ENCODE measurements at regions not wholly inside any gene's neighbourhood (a gene's known extent, or its start where the extent isn't known, plus 50 kb on each side); places are given as distances from the start of the nearest gene placed in this dataset.

DNA sequence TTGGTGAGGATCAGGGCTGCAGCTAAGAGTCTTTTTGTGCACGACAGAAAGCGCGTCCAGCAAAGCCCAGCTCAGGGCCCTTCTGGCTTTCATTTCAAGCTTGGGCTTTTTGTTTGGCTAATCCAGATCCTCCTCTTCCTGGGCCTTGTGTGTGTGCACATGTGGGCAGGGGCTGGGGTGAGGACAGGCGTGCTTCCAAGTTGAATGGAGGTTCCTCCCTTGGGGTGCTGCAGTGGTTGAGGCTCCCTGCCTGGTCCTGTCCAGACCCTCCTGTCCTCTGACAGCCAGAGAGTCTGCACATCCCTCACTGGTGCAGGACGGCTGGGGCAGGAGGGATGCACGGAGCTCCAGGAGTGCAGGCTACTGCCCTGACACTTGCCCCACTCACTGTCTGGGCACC is 62.0 kb upstream of the NECTIN1 start:
- peaks cover 67% of the 10 kb centered on the region for H3K27me3 ChIP-seq (ENCODE audit: insufficient read depth, low read length)
- H3K4me1 ChIP-seq (ENCODE audit: insufficient read depth, low read length) = peaks cover 26% of the 10 kb centered on the region
- H3K27ac ChIP-seq (ENCODE audit: low read length) = no peak overlapping the region
- no peak overlapping the region for H3K9ac ChIP-seq (ENCODE audit: low read depth, low read length)
- H3K4me3 ChIP-seq (ENCODE audit: low read length) = no peak overlapping the region
- no peaks in the 10 kb centered on the region for H3K36me3 ChIP-seq (ENCODE audit: insufficient read depth, low read depth, low read length)
- no peaks in the 10 kb centered on the region for H3K9me3 ChIP-seq (ENCODE audit: insufficient read depth, low read depth, low read length)

DNA sequence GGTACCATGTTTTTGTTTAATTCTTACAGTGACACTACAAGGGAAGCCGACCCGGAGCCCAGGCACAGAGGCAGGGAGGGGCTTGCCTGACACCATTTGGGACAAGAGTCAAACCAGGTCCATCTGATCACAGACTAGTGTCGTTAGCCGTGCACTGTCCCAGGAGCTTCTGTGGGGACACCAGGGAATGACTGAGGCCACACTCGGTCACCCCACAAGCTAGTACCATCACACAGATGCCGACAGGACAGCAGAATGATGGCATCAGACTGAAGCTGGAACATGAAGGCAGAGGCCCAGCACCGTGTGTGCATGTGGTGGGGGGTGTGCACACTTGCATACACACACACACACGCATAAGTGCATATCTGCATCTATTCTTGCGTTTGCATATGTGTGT is 61.5 kb upstream of the NECTIN1 start:
- no peaks in the 10 kb centered on the region for H3K9me3 ChIP-seq (ENCODE audit: insufficient read depth, low read depth, low read length)
- H3K36me3 ChIP-seq (ENCODE audit: insufficient read depth, low read depth, low read length) = no peaks in the 10 kb centered on the region
- no peak overlapping the region for H3K9ac ChIP-seq (ENCODE audit: low read depth, low read length)
- H3K27ac ChIP-seq (ENCODE audit: low read length) = no peak overlapping the region
- no peak overlapping the region for H3K4me3 ChIP-seq (ENCODE audit: low read length)
- peaks cover 23% of the 10 kb centered on the region for H3K4me1 ChIP-seq (ENCODE audit: insufficient read depth, low read length)
- H3K27me3 ChIP-seq (ENCODE audit: insufficient read depth, low read length) = peaks cover 62% of the 10 kb centered on the region

DNA sequence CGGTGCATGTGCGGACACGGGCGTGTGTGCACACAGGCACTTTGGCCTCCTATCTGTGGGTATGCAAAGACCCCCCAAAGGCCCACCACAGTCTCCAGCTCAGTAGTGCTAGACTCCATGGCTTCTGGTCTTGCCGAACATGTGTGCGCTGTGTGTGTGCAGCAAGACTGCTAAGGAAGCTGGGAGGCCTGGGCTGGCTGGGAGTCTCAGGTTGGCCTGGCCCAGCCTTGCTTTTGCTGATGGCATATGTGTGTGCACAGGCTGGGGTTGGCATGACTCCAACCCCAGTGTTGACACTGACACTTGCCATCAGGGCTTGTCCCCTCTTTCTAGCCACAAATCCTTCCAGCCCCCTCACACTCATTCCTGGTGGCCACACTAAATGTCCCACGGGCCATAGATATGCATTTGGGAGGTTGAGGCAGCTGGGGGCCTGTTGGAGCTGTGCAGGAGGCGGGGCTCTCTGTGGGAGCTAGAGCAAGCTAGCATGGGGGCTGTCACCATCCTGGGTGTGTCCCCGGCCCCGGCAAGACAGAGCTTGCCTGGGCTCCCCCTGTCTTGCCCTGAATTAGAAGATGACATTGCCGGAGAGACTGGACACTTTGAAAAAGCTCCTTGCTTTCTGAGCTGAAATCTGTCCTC is 60.9 kb upstream of the NECTIN1 start:
- Histone ChIP-seq H3K9ac (ENCODE audit: low read depth, low read length) (no peak overlapping the region), H3K27ac (ENCODE audit: low read length) (no peak overlapping the region), H3K9me3 (ENCODE audit: insufficient read depth, low read depth, low read length) (no peaks in the 10 kb centered on the region), H3K36me3 (ENCODE audit: insufficient read depth, low read depth, low read length) (no peaks in the 10 kb centered on the region), H3K4me1 (ENCODE audit: insufficient read depth, low read length) (peaks cover 20% of the 10 kb centered on the region), H3K4me3 (ENCODE audit: low read length) (no peak overlapping the region), H3K27me3 (ENCODE audit: insufficient read depth, low read length) (peaks cover 56% of the 10 kb centered on the region)

DNA sequence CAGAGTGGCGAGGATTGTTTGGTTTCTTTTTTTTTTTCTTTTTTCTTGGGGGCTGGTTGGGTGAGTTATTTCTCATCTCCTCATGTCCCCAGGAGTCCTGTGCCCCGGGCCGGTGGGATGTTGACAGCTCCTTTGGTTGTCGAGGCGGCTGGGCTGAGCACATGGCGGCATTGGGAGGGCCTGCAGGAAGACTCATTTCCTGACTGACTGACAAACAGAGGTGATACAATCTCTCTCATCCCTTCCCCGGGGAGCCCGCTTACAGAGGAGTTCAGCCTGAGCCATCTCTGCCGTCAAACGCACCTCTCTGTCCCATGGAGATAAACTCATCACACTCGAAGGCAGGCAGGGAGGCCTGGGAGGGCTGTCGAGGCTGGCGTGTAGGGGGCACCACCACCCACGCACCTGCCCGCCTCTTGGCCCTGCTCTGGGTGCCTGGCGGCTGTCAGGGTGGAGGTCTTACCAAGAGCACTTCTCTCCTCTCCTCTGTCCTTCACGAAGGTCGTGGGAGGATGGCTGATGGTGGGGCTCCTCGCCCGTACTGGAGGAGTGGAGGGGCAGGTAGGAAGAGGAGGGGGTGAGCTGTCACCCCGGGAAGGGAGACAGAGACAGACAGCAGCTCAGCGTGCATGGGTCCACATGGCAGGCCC is 60.0 kb upstream of the NECTIN1 start:
- peaks cover 15% of the 10 kb centered on the region for H3K4me1 ChIP-seq (ENCODE audit: insufficient read depth, low read length)
- peaks cover 47% of the 10 kb centered on the region for H3K27me3 ChIP-seq (ENCODE audit: insufficient read depth, low read length)
- no peak overlapping the region for H3K9ac ChIP-seq (ENCODE audit: low read depth, low read length)
- H3K27ac ChIP-seq (ENCODE audit: low read length) = no peak overlapping the region
- no peaks in the 10 kb centered on the region for H3K9me3 ChIP-seq (ENCODE audit: insufficient read depth, low read depth, low read length)
- H3K4me3 ChIP-seq (ENCODE audit: low read length) = no peak overlapping the region
- no peaks in the 10 kb centered on the region for H3K36me3 ChIP-seq (ENCODE audit: insufficient read depth, low read depth, low read length)

DNA sequence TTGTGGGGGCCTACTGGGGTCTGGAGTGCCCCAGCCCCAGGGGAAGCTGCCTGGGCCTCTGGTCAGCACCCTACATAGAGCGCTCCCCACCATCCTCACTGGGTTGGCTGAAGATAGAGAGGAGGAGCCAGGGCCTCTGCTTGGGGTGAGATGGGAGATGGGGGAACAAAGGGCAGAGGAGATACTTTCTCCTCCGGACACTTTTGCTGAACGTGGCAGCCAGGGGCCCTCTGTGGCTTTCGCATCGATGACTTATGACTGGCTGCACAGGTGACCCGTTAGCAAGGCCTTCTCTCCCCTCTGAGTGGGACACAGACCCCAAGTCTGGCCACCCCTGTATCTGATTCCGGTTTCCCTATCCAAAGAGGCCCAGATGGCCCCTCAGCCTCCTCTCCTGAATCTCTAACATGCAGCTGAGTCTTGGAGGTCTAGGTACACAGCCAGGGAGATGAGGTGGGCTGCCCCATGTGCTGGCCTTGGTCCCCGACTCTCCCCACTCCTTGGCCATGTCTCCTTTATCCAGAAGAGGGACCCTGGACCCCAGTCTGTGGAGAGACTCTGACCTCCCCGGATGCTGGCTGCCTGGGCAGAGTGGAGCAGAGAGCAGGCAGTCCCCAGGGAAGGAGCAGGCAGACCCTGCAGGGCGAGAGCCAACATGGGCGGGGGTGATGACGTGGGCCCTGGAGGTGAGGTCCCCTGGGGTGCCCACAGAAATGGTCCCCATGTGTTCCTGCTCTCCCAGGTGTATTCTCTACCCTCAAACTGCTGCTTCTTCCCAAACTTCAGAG is 59.3 kb upstream of the NECTIN1 start:
- Histone ChIP-seq H3K9ac (ENCODE audit: low read depth, low read length) (no peak overlapping the region), H3K4me1 (ENCODE audit: insufficient read depth, low read length) (peaks cover 15% of the 10 kb centered on the region), H3K9me3 (ENCODE audit: insufficient read depth, low read depth, low read length) (no peaks in the 10 kb centered on the region), H3K27me3 (ENCODE audit: insufficient read depth, low read length) (peaks cover 40% of the 10 kb centered on the region), H3K27ac (ENCODE audit: low read length) (no peak overlapping the region), H3K36me3 (ENCODE audit: insufficient read depth, low read depth, low read length) (no peaks in the 10 kb centered on the region), H3K4me3 (ENCODE audit: low read length) (no peak overlapping the region)

DNA sequence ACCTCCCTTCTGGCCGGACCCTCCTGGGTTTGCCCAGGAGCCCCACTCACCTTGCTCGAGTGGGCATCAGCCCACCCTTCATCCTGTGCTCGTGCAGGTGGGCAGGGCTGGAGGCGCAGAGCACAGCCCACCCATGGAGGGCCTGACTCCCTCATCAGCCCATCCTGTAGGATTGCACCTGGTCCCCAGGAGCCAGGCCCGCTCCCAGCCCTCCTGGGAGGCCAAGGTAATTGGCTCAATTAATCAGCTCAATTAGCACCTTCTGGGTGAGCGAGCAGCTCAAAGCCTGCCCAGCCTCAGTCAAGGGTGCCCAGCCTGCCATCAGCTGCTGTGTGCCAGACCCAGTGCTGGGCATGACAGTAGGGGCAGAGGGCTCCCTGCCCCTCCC is 58.1 kb upstream of the NECTIN1 start:
- H3K36me3 ChIP-seq (ENCODE audit: insufficient read depth, low read depth, low read length) = no peaks in the 10 kb centered on the region
- H3K9me3 ChIP-seq (ENCODE audit: insufficient read depth, low read depth, low read length) = no peaks in the 10 kb centered on the region
- H3K27ac ChIP-seq (ENCODE audit: low read length) = no peak overlapping the region
- peaks cover 20% of the 10 kb centered on the region for H3K4me1 ChIP-seq (ENCODE audit: insufficient read depth, low read length)
- peaks cover 31% of the 10 kb centered on the region for H3K27me3 ChIP-seq (ENCODE audit: insufficient read depth, low read length)
- H3K9ac ChIP-seq (ENCODE audit: low read depth, low read length) = no peak overlapping the region
- no peak overlapping the region for H3K4me3 ChIP-seq (ENCODE audit: low read length)

DNA sequence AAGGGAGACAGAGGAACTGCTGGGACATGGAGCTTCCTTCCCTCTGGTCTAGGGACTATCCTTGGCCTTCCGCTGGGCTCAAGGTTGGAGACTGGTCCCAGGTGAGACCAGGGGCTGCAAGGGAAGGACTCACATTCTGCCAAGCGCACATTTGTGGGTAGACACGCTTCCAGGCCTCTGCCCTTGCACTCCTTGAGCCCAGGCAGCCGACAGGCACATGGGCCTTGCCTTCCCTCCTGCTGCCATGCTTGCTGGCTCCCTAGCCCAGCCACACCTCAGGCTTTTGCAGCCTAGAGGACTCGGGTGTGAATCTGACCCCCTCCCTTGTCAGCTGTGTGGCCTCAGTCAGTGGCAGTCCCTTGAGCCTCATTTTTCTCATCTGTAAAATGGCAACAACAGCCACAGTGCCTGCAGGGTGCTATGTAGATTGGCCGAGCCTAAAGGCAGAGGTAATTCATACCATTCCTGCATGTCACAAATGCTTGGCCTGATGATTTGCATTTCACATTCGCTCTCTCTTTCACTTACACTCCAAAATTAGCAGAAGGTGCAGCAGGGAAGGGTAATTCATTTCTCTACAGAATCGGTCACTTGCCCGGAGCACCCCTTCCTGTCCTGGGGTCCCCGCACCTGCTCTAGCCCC is 57.6 kb upstream of the NECTIN1 start:
- Histone ChIP-seq H3K9ac (ENCODE audit: low read depth, low read length) (no peak overlapping the region), H3K36me3 (ENCODE audit: insufficient read depth, low read depth, low read length) (no peaks in the 10 kb centered on the region), H3K9me3 (ENCODE audit: insufficient read depth, low read depth, low read length) (no peaks in the 10 kb centered on the region), H3K4me1 (ENCODE audit: insufficient read depth, low read length) (peaks cover 19% of the 10 kb centered on the region), H3K27me3 (ENCODE audit: insufficient read depth, low read length) (peaks cover 26% of the 10 kb centered on the region), H3K4me3 (ENCODE audit: low read length) (no peak overlapping the region), H3K27ac (ENCODE audit: low read length) (no peak overlapping the region)

DNA sequence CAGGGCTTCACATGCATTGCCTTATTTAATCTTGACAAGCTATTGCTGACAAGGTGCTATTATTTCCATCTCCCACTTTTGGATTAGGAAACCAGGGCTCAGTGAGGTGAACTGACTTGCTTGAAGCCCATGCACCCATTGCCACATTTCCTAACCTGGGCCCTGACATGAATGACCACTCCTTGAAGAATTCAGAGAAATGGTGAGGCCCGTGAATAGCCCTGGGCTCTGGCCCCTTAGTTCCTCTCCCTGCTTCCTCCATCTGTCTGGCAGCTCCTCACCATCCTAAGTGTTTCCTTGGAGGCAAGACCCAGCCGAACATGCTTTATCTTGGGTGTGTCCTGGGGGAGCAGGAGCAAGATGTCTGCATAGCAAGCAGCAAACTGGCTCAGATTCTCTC is 56.1 kb upstream of the NECTIN1 start:
- Histone ChIP-seq H3K4me3 (ENCODE audit: low read length) (no peak overlapping the region), H3K27me3 (ENCODE audit: insufficient read depth, low read length) (peaks cover 12% of the 10 kb centered on the region; the same call in 1 of the 2 replicates), H3K4me1 (ENCODE audit: insufficient read depth, low read length) (peaks cover 9% of the 10 kb centered on the region; the same call in 1 of the 2 replicates), H3K9me3 (ENCODE audit: insufficient read depth, low read depth, low read length) (no peaks in the 10 kb centered on the region), H3K27ac (ENCODE audit: low read length) (no peak overlapping the region), H3K9ac (ENCODE audit: low read depth, low read length) (no peak overlapping the region), H3K36me3 (ENCODE audit: insufficient read depth, low read depth, low read length) (no peaks in the 10 kb centered on the region)

DNA sequence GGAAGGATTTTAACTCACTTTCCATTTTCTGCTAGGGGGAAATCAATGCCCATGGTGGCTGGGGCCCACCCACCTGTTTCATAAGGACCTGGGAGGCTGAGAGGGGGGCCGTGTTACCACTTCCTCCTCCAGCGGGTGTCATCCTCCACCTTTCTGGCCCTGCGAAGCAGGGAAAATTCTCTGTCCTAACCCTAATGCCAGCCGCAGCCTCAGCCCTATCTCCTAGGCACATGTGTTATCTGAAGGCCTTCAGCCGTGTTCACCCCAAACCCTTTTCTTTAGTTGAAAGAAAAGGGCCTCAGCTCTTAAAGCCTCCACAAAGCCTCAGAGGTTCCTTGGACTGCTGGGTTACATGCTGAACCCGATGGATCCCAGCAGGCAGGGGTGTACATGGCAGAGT is 55.4 kb upstream of the NECTIN1 start:
- Histone ChIP-seq H3K4me3 (ENCODE audit: low read length) (no peak overlapping the region), H3K36me3 (ENCODE audit: insufficient read depth, low read depth, low read length) (no peaks in the 10 kb centered on the region), H3K9ac (ENCODE audit: low read depth, low read length) (no peak overlapping the region), H3K27me3 (ENCODE audit: insufficient read depth, low read length) (peaks cover 7% of the 10 kb centered on the region; the same call in 1 of the 2 replicates), H3K27ac (ENCODE audit: low read length) (no peak overlapping the region), H3K4me1 (ENCODE audit: insufficient read depth, low read length) (peaks cover 9% of the 10 kb centered on the region; the same call in 1 of the 2 replicates), H3K9me3 (ENCODE audit: insufficient read depth, low read depth, low read length) (no peaks in the 10 kb centered on the region)

DNA sequence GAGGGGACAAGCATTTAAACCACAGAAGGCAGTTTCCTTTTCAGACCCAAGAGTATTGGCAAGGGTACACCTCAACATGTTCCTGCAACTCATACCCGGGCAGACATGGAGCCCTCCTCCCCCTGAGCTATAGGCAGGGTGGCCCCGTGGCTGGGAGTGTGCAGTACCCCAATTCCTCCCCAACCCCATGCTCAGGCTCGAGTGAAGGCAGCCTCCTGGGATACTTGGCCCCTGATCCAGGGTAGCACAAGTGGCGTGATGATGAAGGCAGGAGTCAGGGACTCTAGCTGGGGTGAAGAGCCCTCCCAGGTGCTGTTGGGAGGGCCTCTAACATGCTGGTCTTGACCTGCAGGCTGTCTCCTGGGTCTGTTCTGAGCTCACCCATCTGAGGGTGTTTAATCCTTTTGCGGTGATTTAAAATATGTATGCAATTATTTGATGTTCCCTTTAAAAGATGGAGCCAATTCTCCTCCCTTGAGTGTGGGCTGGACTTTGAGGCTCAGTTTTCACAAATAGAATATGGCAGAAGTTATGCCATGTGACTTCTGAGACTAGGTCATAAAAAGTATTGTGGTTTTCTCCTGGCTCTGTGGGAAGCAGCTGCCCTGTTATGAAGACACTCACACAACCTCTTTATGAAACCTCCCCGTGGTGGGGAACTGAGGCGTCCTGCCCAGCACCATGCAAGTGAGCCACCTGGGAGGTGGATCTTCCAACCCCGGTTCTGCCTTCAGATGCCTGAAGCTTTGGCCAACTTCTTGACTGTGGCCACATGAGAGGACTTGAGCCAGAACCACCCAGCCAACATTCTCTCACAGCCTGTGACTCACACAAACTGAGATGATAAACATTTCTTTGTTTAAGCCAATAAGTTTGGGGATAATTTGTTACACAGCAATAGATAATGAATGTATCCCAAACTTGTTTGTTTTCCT is 54.7 kb upstream of the NECTIN1 start:
- Histone ChIP-seq H3K9ac (ENCODE audit: low read depth, low read length) (no peak overlapping the region), H3K4me1 (ENCODE audit: insufficient read depth, low read length) (peaks cover 9% of the 10 kb centered on the region; the same call in 1 of the 2 replicates), H3K9me3 (ENCODE audit: insufficient read depth, low read depth, low read length) (no peaks in the 10 kb centered on the region), H3K27ac (ENCODE audit: low read length) (no peak overlapping the region), H3K27me3 (ENCODE audit: insufficient read depth, low read length) (peaks cover 5% of the 10 kb centered on the region; the same call in 1 of the 2 replicates), H3K36me3 (ENCODE audit: insufficient read depth, low read depth, low read length) (no peaks in the 10 kb centered on the region), H3K4me3 (ENCODE audit: low read length) (no peak overlapping the region)

DNA sequence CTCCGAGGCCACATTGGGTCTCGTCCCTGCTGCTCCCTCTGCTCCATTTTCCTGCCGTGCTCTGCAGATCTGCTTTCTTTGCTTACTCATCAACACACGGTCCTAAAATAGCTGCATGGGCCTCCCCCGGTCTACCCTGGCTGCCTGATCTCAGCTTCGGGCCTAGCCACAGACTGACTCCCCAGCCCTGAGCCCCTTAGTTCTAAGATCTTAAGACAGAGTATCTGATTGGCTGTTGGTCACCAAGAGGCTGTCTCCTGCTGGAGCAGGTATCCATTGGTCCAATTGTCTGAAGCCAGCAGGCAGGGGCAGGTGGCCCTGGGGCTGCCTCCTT is 53.7 kb upstream of the NECTIN1 start:
- H3K27me3 ChIP-seq (ENCODE audit: insufficient read depth, low read length) = no peaks in the 10 kb centered on the region
- no peak overlapping the region for H3K27ac ChIP-seq (ENCODE audit: low read length)
- peaks cover 9% of the 10 kb centered on the region; the same call in 1 of the 2 replicates for H3K4me1 ChIP-seq (ENCODE audit: insufficient read depth, low read length)
- no peaks in the 10 kb centered on the region for H3K9me3 ChIP-seq (ENCODE audit: insufficient read depth, low read depth, low read length)
- no peaks in the 10 kb centered on the region for H3K36me3 ChIP-seq (ENCODE audit: insufficient read depth, low read depth, low read length)
- no peak overlapping the region for H3K4me3 ChIP-seq (ENCODE audit: low read length)
- no peak overlapping the region for H3K9ac ChIP-seq (ENCODE audit: low read depth, low read length)

Data from iPS-20b (cell line).